HG02884 (cell line): ENCODE measurements at regions not wholly inside any gene's neighbourhood (a gene's known extent, or its start where the extent isn't known, plus 50 kb on each side); places are given as distances from the start of the nearest gene placed in this dataset.

ENCODE experiments used
- ATAC-seq: cut with Tn5 transposase; IDR thresholded peaks from one replicate; pipeline ENCODE4 v1.9.1; 2021; ENCODE audit warnings: mild to moderate bottlenecking, moderate library complexity; ENCODE audit not compliant: unreplicated experiment

DNA sequence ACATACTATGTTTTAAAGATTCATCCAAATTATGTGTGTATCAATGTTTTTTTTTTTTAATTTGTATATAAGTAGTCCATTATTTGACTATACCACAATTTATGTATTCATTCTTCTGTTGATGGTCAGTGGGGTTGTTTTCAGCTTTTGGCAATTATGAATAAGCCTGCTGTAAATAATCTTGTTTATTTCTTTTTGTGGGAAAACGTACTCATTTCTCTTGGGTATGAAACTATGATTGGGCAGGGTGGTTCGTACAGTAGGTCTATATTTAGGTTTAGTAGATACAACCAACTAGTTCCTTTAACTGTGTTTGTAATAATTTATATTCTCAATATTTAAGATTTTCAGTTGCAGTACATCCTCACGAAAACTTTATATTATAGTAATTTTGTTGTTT is 329.2 kb downstream of the LPIN1 start:
- no peak for ATAC-seq

DNA sequence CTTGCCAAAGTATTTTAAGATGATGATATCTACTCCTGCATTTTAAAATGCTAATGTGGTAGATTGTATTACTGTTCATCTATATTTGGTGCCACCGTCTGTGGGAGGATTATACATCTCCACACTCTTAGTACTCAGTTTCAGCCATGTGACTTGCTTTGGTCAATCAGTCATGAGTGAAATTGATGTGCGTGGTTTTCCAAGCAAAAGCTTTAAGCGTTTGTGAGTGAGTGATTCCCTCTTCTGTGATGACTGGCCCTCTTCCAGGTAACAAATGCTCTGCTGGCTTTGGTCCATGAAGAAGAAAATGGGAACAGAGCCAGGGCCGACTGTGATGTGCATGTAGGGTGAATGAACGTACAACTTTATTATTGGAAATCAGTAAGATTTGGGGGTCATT is 330.4 kb downstream of the LPIN1 start:
- ATAC-seq, result peak; percentile 78

DNA sequence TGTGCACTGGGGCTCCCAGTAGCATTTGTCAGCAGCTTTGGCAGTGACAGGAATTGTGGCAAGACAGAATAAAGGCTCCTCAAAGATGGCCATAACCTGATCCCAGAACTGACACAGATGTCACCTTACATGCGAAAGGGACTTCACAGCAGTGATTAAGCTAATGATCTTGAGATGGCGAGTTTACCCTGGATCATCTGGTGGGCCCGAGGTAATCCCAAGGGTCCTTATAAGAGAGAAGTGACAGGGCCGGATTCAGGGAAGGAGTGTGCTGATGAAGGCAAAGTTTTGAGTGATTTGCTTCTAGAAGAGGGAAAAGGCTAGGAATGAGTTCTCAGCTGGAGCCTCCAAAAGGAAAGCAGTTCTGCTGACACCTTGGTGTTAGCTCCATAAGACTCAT is 333.9 kb downstream of the LPIN1 start:
- no peak for ATAC-seq

DNA sequence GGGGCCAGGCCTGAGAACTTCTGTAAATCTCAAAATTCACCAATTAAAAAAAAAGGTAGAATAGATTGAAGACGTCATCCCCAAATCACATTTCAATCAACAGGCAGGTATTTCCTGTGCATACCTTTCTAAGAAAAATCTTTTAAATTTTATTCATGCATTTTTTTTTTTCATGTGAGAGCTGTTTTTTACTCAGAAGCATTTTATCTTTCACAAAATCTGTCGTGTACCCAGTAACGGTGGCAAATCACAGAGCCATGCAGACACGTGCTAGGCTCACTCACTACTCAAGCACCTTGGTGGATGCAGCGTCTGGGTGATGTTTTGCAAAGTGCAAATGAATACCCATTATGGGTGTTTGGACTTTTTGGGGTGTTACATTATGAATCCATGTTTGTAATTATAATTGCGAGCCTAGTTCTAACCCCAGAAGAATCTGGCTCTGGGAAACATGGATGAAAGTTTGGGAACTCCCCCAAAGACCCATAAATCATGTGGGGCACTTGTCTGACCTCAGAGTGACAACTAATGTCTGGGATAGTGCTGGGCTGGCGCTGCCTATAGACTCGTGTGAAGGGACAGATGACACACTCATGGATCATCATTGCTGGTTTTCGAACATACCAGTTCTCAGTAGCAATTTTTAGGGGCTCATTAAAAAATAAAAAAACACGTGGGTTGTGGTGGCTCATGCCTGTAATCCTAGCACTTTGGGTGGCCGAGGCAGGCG is 335.2 kb downstream of the LPIN1 start:
- no peak for ATAC-seq

DNA sequence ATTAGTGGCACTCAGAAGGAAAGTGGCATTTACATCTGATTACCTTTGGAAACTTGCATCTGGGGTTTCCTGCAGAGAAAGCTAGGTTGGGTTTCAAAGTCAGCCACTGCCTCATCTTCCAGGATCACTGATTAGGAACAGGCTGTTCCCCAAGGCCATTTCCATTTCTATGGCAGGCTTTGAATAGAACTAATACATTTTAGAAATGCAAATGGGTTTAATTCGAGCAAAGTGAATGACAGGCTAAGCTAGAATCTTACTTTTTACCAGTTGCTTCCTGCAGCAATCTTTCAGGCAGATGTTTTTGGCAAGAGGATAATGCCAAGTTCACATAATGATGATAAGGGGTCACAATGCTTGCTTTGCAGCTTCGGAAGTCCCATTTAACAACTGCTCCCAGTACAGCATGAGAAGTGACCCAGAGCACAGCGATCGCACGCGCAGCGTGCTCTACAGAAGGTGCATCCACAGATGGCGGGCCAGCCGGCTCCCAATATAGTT is 336.7 kb downstream of the LPIN1 start:
- ATAC-seq, result no peak

DNA sequence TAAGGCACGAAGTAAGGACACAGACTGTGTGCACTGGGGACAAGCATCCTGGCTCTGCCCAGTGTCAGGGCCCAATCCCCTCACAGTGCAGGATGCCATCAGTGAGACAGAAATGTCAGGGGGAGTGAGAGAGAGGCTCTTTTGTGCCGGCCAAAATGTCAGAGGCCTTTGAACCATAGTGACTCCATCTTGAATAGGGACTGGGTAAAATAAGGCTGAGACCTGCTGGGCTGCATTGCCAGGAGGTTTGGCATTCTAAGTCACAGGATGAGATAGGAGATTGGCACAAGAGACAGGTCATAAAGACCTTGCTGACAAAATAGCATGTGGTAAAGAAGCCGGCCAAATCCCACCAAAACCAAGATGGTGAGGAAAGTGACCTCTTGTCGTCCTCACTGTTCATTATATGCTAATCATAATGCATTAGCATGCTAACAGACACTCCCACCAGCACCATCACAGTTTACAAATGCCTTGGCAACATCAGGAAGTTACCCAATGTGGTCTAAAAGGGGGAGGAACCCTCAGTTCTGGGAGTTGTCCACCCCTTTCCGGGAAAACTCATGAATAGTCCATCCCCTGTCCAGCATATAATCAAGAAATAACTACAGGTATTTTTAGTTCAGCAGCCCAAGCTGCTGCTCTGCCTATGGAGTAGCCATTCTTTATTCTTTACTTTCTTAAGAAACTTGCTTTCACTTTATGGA is 337.4 kb downstream of the LPIN1 start:
- ATAC-seq, result no peak

DNA sequence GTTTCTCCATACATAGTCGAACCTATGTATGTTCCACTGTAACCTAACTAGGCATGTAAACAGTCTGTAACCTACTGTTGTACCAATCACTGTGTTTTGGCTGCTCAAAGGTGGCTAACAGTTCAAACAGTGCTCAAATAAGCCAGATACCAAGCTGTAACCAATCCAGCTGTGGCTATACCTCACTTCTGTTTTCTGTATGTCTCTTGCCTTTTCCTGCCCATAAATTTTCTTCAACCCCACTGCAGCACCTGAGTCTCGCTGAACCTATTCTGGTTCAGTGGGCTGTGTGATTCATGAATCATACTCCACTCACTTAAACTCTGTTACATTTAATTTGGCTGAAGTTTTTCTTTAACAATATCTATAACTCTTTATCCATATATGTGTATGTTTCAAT is 340.7 kb downstream of the LPIN1 start:
- ATAC-seq, result no peak

DNA sequence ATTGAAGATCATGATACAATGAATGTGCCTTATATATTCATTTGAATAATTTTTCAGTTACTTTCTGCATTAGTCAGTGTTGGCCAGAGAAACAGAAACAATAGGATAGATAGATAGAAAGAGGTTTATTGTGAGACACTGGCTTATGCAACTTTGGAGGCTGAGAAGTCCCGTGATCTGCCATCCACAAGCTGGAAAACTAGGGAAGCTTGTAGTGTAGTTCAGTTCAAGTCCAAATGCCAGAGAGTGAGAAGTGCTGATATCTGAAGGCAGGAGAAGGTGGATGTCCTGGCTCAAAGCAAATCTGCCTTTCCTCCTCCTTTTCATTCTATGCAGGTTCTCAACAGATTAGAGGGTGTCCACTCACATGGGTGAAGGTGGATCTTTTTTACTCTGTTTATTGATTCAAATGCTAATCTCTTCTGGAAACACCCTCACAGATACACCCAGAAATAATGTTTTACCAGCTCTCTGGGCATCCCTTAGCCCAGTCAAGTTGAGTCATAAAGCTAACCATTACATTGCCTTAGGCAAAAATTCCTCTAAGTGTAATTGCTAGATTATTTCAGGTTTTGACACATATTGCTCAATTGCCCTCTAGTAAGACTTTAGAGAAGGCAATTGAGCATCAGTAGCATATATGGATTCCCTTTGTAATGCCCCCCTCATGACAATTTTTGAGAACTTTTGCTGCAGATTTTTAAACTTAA is 341.4 kb downstream of the LPIN1 start:
- ATAC-seq, result no peak

DNA sequence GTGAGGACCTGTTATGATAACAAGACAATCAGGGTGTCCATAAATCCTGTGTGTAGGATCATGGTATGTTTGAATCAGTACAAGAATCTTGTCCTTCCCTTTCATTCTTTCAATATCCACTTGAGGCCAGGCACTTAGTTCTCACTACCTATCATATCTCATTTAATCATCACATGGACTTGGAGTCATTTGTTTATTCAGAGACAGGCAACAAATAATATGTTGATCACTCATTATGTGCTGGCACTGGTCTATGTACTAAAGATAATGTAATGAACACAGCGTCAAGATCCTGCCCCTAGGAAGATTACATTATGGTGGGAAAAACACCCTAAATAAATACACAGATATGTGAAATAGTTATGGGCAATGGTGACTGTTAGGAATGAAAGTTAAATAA is 342.6 kb downstream of the LPIN1 start:
- ATAC-seq, result no peak

DNA sequence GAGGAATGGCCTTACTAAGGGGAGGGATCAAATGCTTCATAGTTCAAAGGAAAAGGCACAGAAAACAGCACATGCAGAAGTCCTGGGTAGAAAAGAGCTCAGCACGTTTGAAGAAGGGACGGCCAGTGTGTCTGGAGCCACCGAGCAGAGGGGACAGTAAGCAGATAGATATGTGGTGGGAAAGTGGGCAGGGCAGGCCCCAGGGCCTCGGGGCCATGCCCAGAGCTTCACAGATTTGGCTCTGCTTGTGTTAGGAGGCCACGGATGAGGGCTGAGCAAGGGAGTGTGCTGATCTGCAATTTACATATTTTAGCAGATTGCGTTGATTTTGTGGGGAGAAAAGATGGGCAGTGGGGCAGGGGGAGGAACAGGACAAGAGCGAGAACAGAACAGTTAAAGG is 343.1 kb downstream of the LPIN1 start:
- no peak for ATAC-seq

DNA sequence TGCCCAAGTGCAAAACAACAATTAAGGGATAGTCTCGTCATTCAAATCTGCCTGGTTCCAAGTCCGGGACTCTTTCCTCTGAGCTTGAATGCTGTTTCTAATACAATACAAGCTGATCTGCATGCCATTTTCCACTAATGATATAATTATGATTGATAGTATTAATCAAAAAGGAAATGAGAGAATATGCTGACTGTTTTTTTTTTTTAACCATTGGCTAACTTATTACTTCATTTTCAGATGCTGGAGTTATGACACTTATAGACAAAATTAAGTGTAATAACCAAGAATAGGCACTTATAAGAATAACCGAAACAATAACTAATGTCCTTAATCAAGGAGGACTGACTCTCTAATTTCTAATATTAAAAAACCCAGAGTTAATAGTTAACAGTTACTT is 343.6 kb downstream of the LPIN1 start:
- no peak for ATAC-seq

DNA sequence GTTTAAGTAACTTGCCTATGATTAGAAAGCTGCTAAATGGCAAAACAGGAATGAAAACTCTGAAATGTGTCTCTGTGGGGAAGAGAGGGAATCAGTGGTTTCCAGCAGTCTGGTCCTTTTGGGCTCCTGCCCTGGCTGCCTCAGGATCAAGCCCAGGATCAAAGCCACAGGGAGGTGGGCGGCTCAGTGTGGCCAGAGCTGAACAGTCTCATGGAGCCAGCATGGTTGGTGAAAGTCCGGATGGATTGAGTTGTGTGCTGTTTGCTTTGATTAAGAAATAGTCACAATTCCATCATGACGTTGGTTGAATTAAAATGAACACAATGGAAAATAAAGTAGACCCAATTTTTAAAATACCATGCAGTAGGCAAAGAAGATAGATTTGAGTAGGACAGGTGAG is 344.2 kb downstream of the LPIN1 start:
- no peak for ATAC-seq

DNA sequence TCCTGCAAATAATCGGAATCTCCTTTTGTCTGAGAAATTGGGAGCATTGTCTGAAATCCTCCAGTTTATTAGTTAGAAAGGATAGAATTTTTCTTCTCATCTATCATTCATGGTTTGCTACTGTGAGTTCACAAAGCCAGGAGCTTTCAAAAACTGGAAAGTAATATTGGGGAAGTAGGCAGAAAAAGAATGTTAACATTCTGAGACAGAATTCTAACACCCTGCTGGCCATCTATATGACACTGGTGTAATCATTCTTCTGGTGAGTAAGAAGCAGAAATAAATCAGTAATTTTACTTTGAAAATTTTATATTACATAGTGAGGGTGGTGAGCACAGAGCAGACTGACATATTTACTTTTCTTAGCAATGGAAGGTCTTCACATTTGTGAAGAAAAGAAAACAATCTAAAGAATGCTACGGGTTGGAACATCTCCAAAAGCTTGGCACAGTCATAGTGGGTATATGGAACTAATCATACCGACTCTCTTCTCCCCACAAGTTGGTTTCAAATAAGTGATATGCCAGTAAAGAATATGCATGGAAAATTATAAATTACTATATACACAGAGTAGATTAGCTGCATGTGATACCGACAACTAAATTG is 344.9 kb downstream of the LPIN1 start:
- no peak for ATAC-seq

DNA sequence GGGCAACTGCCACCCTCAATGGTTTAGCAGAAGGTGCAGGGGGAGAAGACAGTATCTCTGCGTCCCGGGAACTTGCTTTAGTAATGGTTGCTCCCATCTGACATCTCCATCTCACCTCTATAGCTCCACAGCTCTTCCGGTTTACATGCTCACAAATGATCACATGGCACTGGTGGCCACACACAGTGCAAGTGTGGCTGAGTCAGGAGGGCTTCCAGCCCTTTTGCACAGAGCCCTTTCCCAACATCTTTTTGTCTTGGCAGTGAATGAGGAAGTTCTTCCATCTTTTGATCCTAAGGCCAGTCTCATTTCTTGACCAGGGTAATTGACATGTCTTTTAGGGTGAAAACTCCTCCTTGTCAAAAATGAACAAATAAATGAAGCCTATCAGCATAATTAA is 347.7 kb downstream of the LPIN1 start:
- ATAC-seq, result no peak

DNA sequence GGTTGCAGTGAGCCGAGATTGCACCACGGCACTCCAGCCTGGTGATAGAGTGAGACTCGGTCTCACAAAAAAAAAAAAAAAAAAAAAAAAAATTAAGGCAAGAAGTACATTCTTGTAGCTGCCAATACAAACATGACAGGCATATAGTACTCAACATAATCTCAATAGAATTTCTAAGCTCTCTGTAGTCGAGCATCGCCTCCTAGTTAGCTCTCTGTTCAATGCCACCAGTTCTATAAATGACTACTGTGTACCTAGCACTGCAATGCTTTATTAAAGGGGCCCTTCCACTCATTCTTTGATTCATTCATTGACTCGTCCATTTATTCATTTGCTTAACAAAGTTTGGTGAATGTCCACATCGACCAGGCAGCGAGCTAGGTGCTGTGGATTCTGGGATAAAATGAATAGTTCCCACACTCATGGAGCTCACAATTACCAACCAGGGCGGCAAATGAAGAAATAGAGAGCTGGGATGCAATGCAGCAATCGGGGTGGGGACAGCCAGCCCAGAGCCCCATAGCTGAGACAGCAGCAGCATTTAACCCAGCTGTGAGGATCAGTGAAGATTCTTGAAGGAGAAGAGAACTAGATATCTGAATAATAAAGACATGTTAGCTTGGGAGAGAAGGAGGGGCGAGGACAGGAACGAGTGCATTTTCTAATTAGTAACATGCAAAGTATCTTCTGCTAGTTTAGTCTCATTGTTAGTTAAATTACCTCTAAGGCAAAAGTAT is 349.8 kb downstream of the LPIN1 start:
- no peak for ATAC-seq

DNA sequence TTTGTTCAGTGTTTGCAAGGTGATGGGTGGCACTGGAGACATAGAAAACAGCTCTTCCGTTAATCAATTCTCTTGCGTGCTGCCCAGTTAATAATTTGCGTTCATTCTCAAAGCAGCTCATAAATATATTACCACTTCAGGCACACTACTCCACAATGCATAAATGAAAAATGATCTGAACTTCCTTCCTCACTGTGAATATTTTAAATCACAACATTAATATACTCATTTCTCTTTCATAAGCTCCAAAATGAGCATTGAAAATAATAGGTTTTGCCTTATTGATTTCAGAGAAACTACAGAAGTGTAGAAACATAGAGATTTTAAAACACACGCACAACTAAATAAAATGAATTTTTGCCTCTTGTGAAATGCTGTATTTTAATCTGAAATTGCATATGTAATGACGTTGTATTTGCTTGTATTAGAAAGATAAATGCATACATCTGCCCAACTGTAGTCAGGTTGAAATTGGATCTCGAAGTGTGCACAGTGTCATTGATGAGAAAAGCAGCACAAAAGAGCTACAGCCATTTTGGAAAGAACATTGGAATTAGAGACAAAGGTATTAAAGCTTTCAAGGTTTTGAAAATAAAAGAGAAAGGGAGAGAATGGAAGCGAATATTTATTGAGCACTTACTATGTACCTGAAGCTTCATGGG is 350.5 kb downstream of the LPIN1 start:
- ATAC-seq, result no peak

DNA sequence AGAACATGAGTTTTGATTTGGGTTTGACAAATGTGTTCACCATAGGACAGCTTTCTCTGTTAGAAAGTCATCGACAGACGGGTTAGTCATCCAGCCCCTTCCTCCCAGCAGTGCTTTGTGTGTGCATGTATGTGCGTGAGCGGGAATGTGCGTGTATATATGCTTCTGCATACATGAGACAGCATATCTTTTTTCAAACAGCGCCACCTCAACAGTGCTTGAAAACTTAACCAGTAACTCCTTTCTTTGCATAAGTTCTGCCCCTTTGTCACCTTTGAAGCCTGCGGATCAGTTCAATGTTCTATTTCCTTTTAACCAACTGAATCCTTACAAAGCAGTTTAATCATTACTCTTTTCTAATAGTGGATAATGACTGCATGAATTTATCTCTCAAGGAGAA is 351.4 kb downstream of the LPIN1 start:
- ATAC-seq, result no peak

DNA sequence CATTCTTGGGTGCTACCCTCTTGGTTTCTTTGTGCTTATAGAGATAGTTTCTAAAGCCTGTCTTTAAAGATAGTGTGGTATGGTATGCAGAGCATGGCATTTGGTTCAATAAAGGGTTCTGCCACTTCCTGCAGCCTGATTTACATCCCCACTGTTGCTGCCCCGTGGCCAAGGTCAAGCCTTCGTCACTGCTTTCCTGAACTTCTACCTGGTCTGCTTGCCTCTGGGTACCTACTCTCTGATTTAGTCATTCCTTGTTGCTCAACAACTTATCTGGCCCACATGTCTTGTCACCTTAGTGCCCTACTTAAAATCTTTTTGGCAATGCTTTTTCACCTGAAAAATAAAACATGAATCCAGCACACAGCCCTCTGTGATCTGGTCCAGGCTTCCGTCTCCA is 352.9 kb downstream of the LPIN1 start:
- no peak for ATAC-seq

DNA sequence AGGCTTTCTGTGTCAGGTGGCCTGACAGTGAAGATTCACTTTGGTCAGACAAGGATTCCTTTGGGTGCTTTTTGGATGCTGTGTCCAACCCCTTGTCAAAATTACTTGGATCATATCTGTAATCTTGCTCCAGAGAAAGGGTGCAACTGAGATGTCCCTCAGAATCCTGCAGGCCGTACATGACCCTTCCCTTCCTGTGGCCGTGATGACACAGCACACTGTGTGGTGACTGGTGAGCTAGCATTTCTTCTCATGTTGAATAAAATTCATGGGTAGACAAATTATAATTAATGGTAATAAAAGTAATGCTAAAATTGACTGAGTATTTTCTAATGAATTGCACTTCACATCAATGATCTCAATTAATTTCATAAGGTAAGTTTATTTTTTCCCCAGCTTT is 356.2 kb downstream of the LPIN1 start:
- ATAC-seq, result no peak

DNA sequence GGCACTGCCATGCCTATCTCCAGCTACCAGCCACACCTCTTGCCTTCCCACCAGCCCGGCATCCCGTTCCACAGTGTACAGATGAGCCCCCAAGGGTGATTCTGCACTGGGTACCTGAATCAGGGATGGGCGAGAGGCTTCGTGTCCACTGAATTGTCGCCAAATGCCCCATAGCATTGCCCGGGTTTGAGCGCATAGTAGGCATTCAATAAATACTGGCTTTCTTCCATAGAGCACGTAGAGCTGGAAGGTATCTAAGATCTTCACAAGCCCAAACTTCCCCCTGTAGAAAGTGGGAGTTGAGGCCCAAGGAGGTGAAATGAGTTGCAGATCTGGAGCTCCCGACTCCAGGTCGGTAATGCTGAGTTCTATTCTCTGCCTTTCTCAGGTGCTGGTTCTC is 358.7 kb downstream of the LPIN1 start:
- no peak for ATAC-seq
